IMR-90 (cell line): ENCODE measurements at regions not wholly inside any gene's neighbourhood (a gene's known extent, or its start where the extent isn't known, plus 50 kb on each side); places are given as distances from the start of the nearest gene placed in this dataset.

Experiments used
- ATAC-seq: fragments of 200-7000 bp; cut with Tn5 transposase; 2 replicates; pipeline ENCODE4 v1.9.1; 2020; ENCODE audit warnings: low read depth, mild to moderate bottlenecking, moderate library complexity
- BruUV-seq: library from RNA; stranded (reverse); fragments of 400-500 nt; replicated peaks from 2 replicates; lab custom pipeline; 2021; lab: Mats Ljungman, UMichigan
- CTCF ChIA-PET: fragments of 300-600 bp; formaldehyde crosslinking; extraction: SDS; loops from one replicate; lab custom pipeline; 2021; ENCODE audit warnings: antibody characterized with exemption; lab: Yijun Ruan, JAX
- POLR2A ChIA-PET: fragments of 300-600 bp; sonication (Branson Sonifier 250); formaldehyde crosslinking; loops from one replicate; lab custom pipeline; 2022; ENCODE audit warnings: antibody characterized with exemption; ENCODE audit not compliant: unreplicated experiment; lab: Charles Lee
- DNase-seq: peaks from one replicate; pipeline ENCODE4 v3.0.0; 2013
- H2AFZ ChIP-seq: replicated peaks from 2 replicates; pipeline ENCODE3; 2013; ENCODE audit warnings: low read length, mild to moderate bottlenecking; ENCODE audit not compliant: poor library complexity
- H2AK5ac ChIP-seq: 2 replicates; pipeline ENCODE4 v1.6.1; 2013; ENCODE audit warnings: low read depth, low read length, inconsistent platforms
- H2AK9ac ChIP-seq: replicated peaks from 2 replicates; pipeline ENCODE3; 2013; ENCODE audit warnings: mild to moderate bottlenecking, low read depth, low read length, moderate library complexity; ENCODE audit not compliant: poor library complexity
- H2BK120ac ChIP-seq: 2 replicates; pipeline ENCODE4 v1.6.1; 2013; ENCODE audit warnings: low read depth, low read length, inconsistent platforms
- H2BK15ac ChIP-seq: 3 replicates; pipeline ENCODE4 v1.6.1; 2013; ENCODE audit warnings: low read depth, low read length, inconsistent platforms
- H2BK20ac ChIP-seq: 2 replicates; pipeline ENCODE4 v1.6.1; 2013; ENCODE audit warnings: low read depth, mild to moderate bottlenecking, inconsistent platforms, low read length, moderate library complexity
- H2BK5ac ChIP-seq: 2 replicates; pipeline ENCODE4 v1.6.1; 2013; ENCODE audit warnings: mild to moderate bottlenecking, low read depth, low read length, inconsistent platforms; ENCODE audit not compliant: poor library complexity, severe bottlenecking
- H3K14ac ChIP-seq: replicated peaks from 2 replicates; pipeline ENCODE4 v1.6.1; 2013; ENCODE audit warnings: low read depth, low read length, inconsistent platforms
- H3K18ac ChIP-seq: 2 replicates; pipeline ENCODE4 v1.6.1; 2013; ENCODE audit warnings: low read depth, low read length, control low read depth
- H3K23ac ChIP-seq: 2 replicates; pipeline ENCODE4 v1.6.1; 2013; ENCODE audit warnings: low read depth, low read length, inconsistent platforms
- H3K27ac ChIP-seq: 2 replicates; pipeline ENCODE4 v1.5.1; 2013; ENCODE audit warnings: mild to moderate bottlenecking, control low read depth, low read length; ENCODE audit not compliant: insufficient read depth
- H3K27me3 ChIP-seq: 2 replicates; pipeline ENCODE4 v1.6.1; 2013; ENCODE audit warnings: low read length; ENCODE audit not compliant: control insufficient read depth, insufficient read depth
- H3K36me3 ChIP-seq: 2 replicates; pipeline ENCODE4 v1.6.1; 2013; ENCODE audit warnings: low read length, mixed read lengths; ENCODE audit not compliant: control insufficient read depth, insufficient read depth
- H3K4ac ChIP-seq: 2 replicates; pipeline ENCODE4 v1.6.1; 2013; ENCODE audit warnings: low read depth, low read length, inconsistent platforms
- H3K4me1 ChIP-seq: 2 replicates; pipeline ENCODE4 v1.6.1; 2013; ENCODE audit warnings: low read length, mixed read lengths; ENCODE audit not compliant: control insufficient read depth, insufficient read depth
- H3K4me2 ChIP-seq: 2 replicates; pipeline ENCODE4 v1.6.1; 2013; ENCODE audit warnings: low read depth, mild to moderate bottlenecking, control low read depth, low read length, moderate library complexity
- H3K4me3 ChIP-seq: 2 replicates; pipeline ENCODE4 v1.5.1; 2013; ENCODE audit warnings: low read depth, mild to moderate bottlenecking, control low read depth, low read length, moderate library complexity; ENCODE audit not compliant: insufficient read depth
- H3K56ac ChIP-seq: 2 replicates; pipeline ENCODE4 v1.6.1; 2013; ENCODE audit warnings: low read length, inconsistent platforms; ENCODE audit not compliant: insufficient read depth; ENCODE audit errors: extremely low read depth
- H3K79me1 ChIP-seq, 2 experiments: 2 replicates each; pipeline ENCODE4 v1.6.1; 2013; ENCODE audit warnings: low read length in 2 of 2, inconsistent platforms in 1 of 2, low read depth in 1 of 2
- H3K9ac ChIP-seq: 2 replicates; pipeline ENCODE4 v1.6.1; 2013; ENCODE audit warnings: low read depth, low read length, control low read depth
- H3K9me1 ChIP-seq: 2 replicates; pipeline ENCODE4 v1.6.1; 2013; ENCODE audit warnings: low read length, inconsistent platforms; ENCODE audit not compliant: insufficient read depth
- H3K9me3 ChIP-seq: 2 replicates; pipeline ENCODE4 v1.6.1; 2013; ENCODE audit warnings: low read length; ENCODE audit not compliant: control insufficient read depth, insufficient read depth
- H4K20me1 ChIP-seq: 2 replicates; pipeline ENCODE4 v1.6.1; 2013; ENCODE audit warnings: low read length, inconsistent platforms; ENCODE audit not compliant: insufficient read depth
- H4K5ac ChIP-seq: 2 replicates; pipeline ENCODE4 v1.6.1; 2013; ENCODE audit warnings: mild to moderate bottlenecking, low read depth, low read length, control low read depth
- H4K8ac ChIP-seq, 2 experiments: 2 replicates each; pipeline ENCODE4 v1.6.1; 2013; ENCODE audit warnings: low read depth in 2 of 2, low read length in 2 of 2, control low read depth in 1 of 2, inconsistent platforms in 1 of 2
- H4K91ac ChIP-seq: 2 replicates; pipeline ENCODE4 v1.6.1; 2013; ENCODE audit warnings: low read depth, low read length, inconsistent platforms; ENCODE audit not compliant: insufficient read depth
- BHLHE40 ChIP-seq: fragments of 150-350 bp; IDR thresholded peaks from 2 replicates; pipeline ENCODE4 v1.6.1; 2016; ENCODE audit warnings: mild to moderate bottlenecking, low read depth, low read length
- CEBPB ChIP-seq: IDR thresholded peaks from 2 replicates; pipeline ENCODE4 v1.6.1; 2012; ENCODE audit warnings: low read depth, low read length, improper control_type of control experiment
- CHD1 ChIP-seq: IDR thresholded peaks from 2 replicates; pipeline ENCODE4 v1.6.1; 2012; ENCODE audit warnings: low read depth, low read length, improper control_type of control experiment
- ELK1 ChIP-seq: fragments of 150-350 bp; IDR thresholded peaks from 2 replicates; pipeline ENCODE4 v1.6.1; 2016; ENCODE audit warnings: low read depth, mild to moderate bottlenecking, low read length, moderate library complexity, borderline replicate concordance
- FOS ChIP-seq: fragments of 150-350 bp; IDR thresholded peaks from 2 replicates; pipeline ENCODE4 v1.6.1; 2016; ENCODE audit warnings: low read depth, low read length
- MXI1 ChIP-seq: IDR thresholded peaks from 2 replicates; pipeline ENCODE4 v1.6.1; 2012; ENCODE audit warnings: low read depth, mild to moderate bottlenecking, low read length, moderate library complexity, borderline replicate concordance
- NFE2L2 ChIP-seq: fragments of 150-350 bp; IDR thresholded peaks from 2 replicates; pipeline ENCODE4 v1.6.1; 2016; ENCODE audit warnings: low read depth, mild to moderate bottlenecking, low read length
- POLR2A ChIP-seq: IDR thresholded peaks from 2 replicates; pipeline ENCODE4 v1.6.1; 2012; ENCODE audit warnings: mild to moderate bottlenecking, low read depth, low read length
- RAD21 ChIP-seq: IDR thresholded peaks from 2 replicates; pipeline ENCODE4 v1.6.1; 2012; ENCODE audit warnings: low read length, improper control_type of control experiment
- RCOR1 ChIP-seq: IDR thresholded peaks from 2 replicates; pipeline ENCODE4 v1.6.1; 2012; ENCODE audit warnings: mild to moderate bottlenecking, low read length, improper control_type of control experiment; ENCODE audit not compliant: insufficient replicate concordance
- RFX5 ChIP-seq: IDR thresholded peaks from 2 replicates; pipeline ENCODE4 v1.8.0; 2012; ENCODE audit warnings: low read depth, mild to moderate bottlenecking, low read length, moderate library complexity
- SMC3 ChIP-seq: fragments of 150-350 bp; IDR thresholded peaks from 2 replicates; pipeline ENCODE4 v1.6.1; 2016; ENCODE audit warnings: low read depth, mild to moderate bottlenecking, antibody characterized with exemption, low read length, moderate library complexity
- WGBS, 2 experiments: methylation state at CpG; one replicate each; pipeline versions ENCODE4 v1.1.5 to v1.1.7; 2013; ENCODE audit warnings: missing lambda C conversion rate in 2 of 2; ENCODE audit not compliant: insufficient read length in 1 of 2; ENCODE audit errors: extremely low coverage in 2 of 2; 5-methylcytosine and 5-hydroxymethylcytosine counted together
- dilution Hi-C: fragments of 300-500 bp; cut with HindIII; formaldehyde crosslinking; loops from one replicate; pipeline ENCODE4 v1.14.3; 2018; ENCODE audit warnings: low sequenced_read_pairs; ENCODE audit not compliant: unreplicated experiment
- in situ Hi-C: fragments of 300-500 bp; cut with MboI; formaldehyde crosslinking; loops from 3 replicates; pipeline ENCODE4 v1.14.3; 2019; ENCODE audit warnings: low sequenced_read_pairs, inconsistent platforms, mixed read lengths
- intact Hi-C: fragments of 100-400 bp; cut with micrococcal nuclease; formaldehyde crosslinking; loops from 2 replicates; pipeline ENCODE4 v1.10.0; 2022
- TF ChIP-seq, protein P1 (sequence below): conservative IDR thresholded peaks from 2 replicates; pipeline ENCODE4 v1.5.1; 2012; ENCODE audit warnings: mild to moderate bottlenecking, low read depth, low read length, improper control_type of control experiment

DNA sequence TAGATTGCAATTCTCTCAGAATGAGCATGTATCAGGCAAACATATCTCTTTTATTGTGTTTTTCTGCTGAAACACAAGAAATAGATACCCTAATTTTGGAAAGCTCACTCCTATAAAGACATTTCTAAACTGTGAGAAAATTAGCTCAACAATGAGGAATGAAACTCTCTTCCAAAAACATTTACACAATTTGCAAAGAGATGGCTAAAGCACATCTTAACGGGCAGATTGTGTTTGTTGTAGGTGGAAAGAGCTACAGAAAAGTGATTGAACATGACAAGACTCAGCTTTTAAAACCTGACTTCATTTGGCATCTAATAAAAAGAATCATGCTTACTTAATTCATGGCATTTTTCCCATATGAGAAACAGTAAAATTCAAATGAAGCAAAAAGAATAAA is 175.0 kb upstream of the SLC39A10 start:
- Histone ChIP-seq H3K4me2 (no peak overlapping the region), H2BK5ac (no peak overlapping the region), H3K79me1 (no peaks in the 10 kb centered on the region), H3K4me1 (peaks cover 2% of the 10 kb centered on the region; the same call in 1 of the 2 replicates), H2AK9ac (no peak overlapping the region), H3K4me3 (no peak overlapping the region), H3K14ac (no peak overlapping the region), H2BK20ac (no peak overlapping the region), H3K27me3 (no peaks in the 10 kb centered on the region), H4K20me1 (no peaks in the 10 kb centered on the region), H2BK15ac (no peak overlapping the region), H3K9me3 (no peaks in the 10 kb centered on the region), H3K56ac (no peak overlapping the region), H2AFZ (no peak overlapping the region), H3K9ac (no peak overlapping the region), H3K36me3 (no peaks in the 10 kb centered on the region), H2BK120ac (no peak overlapping the region), H3K18ac (no peak overlapping the region), H3K23ac (no peak overlapping the region), H3K4ac (no peak overlapping the region), H4K8ac (no peak overlapping the region), H4K91ac (no peak overlapping the region), H3K27ac (no peak overlapping the region), H2AK5ac (no peak overlapping the region), H4K5ac (no peak overlapping the region), H3K9me1 (0 out of 2 replicates have a peak, but pooled peaks cover 2% of the 10 kb centered on the region)
- no peak for ATAC-seq
- dilution Hi-C loops (no loop called here), in situ Hi-C loops (no loop called here), intact Hi-C loops (loop anchor here (10.0 kb wide), 1 partner anchor 453 kb away; no protein-coding TSS in a partner anchor)
- TF ChIP-seq RFX5 (no peak), CEBPB (no peak), RAD21 (no peak), RCOR1 (no peak), ELK1 (no peak), BHLHE40 (no peak), MXI1 (no peak), POLR2A (no peak), NFE2L2 (no peak), FOS (no peak), CHD1 (no peak), SMC3 (no peak)
- TF ChIP-seq, protein P1, sequence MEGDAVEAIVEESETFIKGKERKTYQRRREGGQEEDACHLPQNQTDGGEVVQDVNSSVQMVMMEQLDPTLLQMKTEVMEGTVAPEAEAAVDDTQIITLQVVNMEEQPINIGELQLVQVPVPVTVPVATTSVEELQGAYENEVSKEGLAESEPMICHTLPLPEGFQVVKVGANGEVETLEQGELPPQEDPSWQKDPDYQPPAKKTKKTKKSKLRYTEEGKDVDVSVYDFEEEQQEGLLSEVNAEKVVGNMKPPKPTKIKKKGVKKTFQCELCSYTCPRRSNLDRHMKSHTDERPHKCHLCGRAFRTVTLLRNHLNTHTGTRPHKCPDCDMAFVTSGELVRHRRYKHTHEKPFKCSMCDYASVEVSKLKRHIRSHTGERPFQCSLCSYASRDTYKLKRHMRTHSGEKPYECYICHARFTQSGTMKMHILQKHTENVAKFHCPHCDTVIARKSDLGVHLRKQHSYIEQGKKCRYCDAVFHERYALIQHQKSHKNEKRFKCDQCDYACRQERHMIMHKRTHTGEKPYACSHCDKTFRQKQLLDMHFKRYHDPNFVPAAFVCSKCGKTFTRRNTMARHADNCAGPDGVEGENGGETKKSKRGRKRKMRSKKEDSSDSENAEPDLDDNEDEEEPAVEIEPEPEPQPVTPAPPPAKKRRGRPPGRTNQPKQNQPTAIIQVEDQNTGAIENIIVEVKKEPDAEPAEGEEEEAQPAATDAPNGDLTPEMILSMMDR: no peak
- BruUV-seq: no TSS peak
- ChIA-PET CTCF (no interaction called here), POLR2A (no interaction called here)
- no CpG with 5 or more reads among the region's 1 CpG for WGBS, 2 experiments
- DNase-seq: no peak
